Right cardiac atrium (tissue), 5 donors: ENCODE measurements at regions not wholly inside any gene's neighbourhood (a gene's known extent, or its start where the extent isn't known, plus 50 kb on each side); places are given as distances from the start of the nearest gene placed in this dataset.
A peak's percentile ranks its signal among the peaks of the same experiment; 100 is the strongest.
"Not testable (repeated sequence)": the region's sequence is repeated elsewhere in the genome, so short reads cannot be mapped to it uniquely, and the experiment has no call there.

ENCODE experiments used
- ATAC-seq, 2 donors: fragments of 200-7000 bp; cut with Tn5 transposase; one replicate each; pipeline versions ENCODE4 v1.8.0 to v1.9.1; 2020; ENCODE audit warnings: moderate library complexity in 2 of 2, mild to moderate bottlenecking in 1 of 2
- DNase-seq, 3 donors: peaks; one replicate each; pipeline ENCODE4 v3.0.0-alpha.2; 2020
- H3K27ac ChIP-seq: one replicate; pipeline ENCODE4 v1.5.1; 2013; ENCODE audit warnings: mild to moderate bottlenecking, low read length, control low read depth, moderate library complexity
- H3K27me3 ChIP-seq: one replicate; pipeline ENCODE4 v1.6.1; 2013; ENCODE audit not compliant: control insufficient read depth, insufficient read depth
- H3K4me1 ChIP-seq: one replicate; pipeline ENCODE4 v1.6.1; 2013; ENCODE audit warnings: low read length; ENCODE audit not compliant: control insufficient read depth, insufficient read depth
- H3K4me3 ChIP-seq: one replicate; pipeline ENCODE4 v1.5.1; 2013; ENCODE audit warnings: low read length, control low read depth
- H3K9me3 ChIP-seq: one replicate; pipeline ENCODE4 v1.6.1; 2013; ENCODE audit warnings: low read length; ENCODE audit not compliant: control insufficient read depth
- WGBS: extraction: QIAGEN DNeasy Blood & Tissue Kit; methylation state at CpG from one replicate; pipeline ENCODE4 v1.1.7; 2013; 5-methylcytosine and 5-hydroxymethylcytosine counted together
- intact Hi-C, 4 donors: fragments of 100-400 bp; cut with DNase I; formaldehyde crosslinking; loops; one replicate each; pipeline versions ENCODE4 v1.11.0 to v1.14.0; 2022 to 2023
- donor health status: healthy with polysubstance abuse.
- donor health status: DM: no; HTN: yes; CAD: no.
- donor health status: DM: no; HTN: no; CAD: no.
- donor health status: DM: no; HTN: yes; CAD: no; lungs with severe emphysema.
- donor health status: DM: yes; HTN: yes; CAD: no.

DNA sequence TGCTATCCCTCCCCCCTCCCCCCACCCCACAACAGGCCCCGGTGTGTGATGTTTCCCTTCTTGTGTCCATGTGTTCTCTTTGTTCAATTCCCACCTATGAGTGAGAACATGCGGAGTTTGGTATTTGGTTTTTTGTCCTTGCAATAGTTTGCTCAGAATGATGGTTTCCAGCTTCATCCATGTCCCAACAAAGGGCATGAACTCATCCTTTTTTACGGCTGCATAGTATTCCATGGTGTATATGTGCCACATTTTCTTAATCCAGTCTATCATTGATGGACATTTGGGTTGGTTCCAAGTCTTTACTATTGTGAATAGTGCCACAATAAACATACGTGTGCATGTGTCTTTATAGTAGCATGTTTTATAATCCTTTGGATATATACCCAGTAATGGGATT, 98.3 kb upstream of the DPH5 start:
- intact Hi-C loops, DNase-seq, H3K4me1 ChIP-seq, ATAC-seq, H3K27ac ChIP-seq, H3K4me3 ChIP-seq, H3K9me3 ChIP-seq, H3K27me3 ChIP-seq: not testable (repeated sequence)
- WGBS: 95% methylated on average over 4 of the region's 4 CpGs

DNA sequence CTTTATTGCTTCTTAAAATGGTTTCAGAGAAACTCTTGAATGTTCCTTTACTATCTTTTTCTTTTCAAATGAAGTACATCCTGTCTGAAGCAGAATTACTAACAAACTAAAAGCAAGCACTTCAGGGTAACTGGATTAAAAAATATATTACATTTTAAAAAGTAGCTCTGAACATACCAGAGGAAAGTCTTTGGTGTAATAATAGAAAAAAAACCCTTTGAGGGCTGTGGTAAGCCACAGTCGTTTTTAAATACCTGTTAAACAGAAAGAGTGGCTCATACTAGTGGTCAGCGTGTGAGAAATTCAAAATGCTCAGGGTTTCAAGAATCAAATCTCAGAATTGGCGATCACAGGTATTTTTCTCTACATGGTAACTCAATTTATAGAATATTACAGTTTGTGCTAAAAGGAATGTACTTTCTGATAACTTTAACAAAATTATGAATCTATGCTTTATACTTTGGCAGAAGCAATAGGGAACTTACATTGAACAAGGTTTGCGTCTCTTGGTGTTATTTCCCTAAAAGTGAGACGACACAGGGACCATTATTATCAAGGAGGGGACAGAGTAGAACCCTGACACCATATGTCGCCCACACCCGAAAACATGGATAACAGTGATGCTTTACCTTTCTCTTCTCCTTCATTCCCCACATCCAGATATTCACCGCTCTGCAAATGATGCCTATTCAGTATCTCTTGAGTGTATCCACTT, 97.0 kb upstream of the DPH5 start:
- 80% methylated on average over 8 of the region's 8 CpGs for WGBS
- no peaks in the 10 kb centered on the region for H3K27me3 ChIP-seq
- ATAC-seq (no peak), DNase-seq (no peak)
- intact Hi-C loops: no loop called here
- no peak overlapping the region for H3K27ac ChIP-seq
- H3K9me3 ChIP-seq: no peaks in the 10 kb centered on the region
- no peaks in the 10 kb centered on the region for H3K4me1 ChIP-seq
- no peak overlapping the region for H3K4me3 ChIP-seq

DNA sequence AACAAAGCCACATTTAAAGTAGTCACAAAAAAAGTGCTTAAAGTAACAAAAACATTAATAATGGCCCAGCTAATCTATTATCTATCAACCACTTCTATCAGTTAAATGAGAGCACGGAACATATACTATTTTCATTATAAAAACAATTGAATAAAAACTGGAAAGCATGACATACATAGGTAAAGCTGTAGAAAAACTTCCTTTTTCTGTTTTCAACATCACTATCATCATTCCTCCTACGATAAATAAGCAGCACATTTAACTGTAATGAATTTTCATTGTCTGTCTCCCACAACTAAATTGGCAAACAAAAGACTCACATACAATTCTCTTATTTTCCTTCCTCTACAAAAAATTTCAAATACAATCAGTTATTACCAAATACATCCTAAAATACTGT, 96.4 kb upstream of the DPH5 start:
- intact Hi-C loops: no loop called here
- Histone ChIP-seq H3K27ac (no peak overlapping the region), H3K27me3 (no peaks in the 10 kb centered on the region), H3K4me1 (no peaks in the 10 kb centered on the region), H3K4me3 (no peak overlapping the region), H3K9me3 (no peaks in the 10 kb centered on the region)
- 56% methylated on average over 2 of the region's 2 CpGs for WGBS
- DNase-seq (no peak), ATAC-seq (no peak)

DNA sequence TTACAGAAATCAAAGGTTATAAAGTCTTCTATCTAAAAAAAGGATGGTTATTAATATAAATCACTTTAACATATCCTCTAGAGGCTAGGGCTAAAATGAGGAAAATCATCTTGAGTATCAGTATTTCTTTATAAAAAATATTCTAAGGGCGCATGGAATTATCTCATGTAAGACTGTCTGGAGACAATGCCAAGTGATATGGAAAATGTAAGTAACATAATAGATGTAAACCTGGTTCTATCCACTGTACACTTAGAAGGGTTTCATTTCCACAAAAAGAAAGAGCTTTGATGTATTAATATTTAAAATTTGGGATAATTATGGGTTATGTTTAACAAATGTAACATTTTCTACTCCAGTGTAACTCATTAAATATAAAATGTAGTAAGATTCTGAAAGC, 95.9 kb upstream of the DPH5 start:
- Histone ChIP-seq H3K27ac (no peak overlapping the region), H3K9me3 (no peaks in the 10 kb centered on the region), H3K27me3 (no peaks in the 10 kb centered on the region), H3K4me3 (no peak overlapping the region), H3K4me1 (no peaks in the 10 kb centered on the region)
- ATAC-seq: no peak
- intact Hi-C loops: no loop called here
- DNase-seq: no peak
- 76% methylated on average over 1 of the region's 1 CpG for WGBS

DNA sequence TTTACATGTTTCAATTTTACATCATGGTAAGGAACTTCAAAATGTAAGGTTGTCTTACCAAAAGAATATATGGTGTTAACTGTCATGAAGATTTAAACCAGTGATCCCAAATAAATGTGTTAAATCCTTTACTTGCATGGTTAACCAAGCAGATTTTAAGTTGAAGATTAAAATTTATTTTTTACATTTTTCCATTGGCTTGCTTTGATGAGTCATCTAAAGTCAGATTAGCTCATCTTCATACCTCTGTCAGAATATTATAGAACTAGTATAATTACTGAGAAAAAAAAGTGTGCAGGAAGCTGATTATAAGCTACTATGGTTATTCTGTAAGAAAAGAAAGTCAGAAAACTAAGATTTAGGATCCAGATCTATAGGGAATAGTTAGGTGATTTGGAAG, 95.3 kb upstream of the DPH5 start:
- peaks cover 1% of the 10 kb centered on the region for H3K4me1 ChIP-seq
- no peak overlapping the region for H3K27ac ChIP-seq
- H3K9me3 ChIP-seq: no peaks in the 10 kb centered on the region
- DNase-seq (no peak), ATAC-seq (no peak)
- no peaks in the 10 kb centered on the region for H3K27me3 ChIP-seq
- intact Hi-C loops: no loop called here
- no peak overlapping the region for H3K4me3 ChIP-seq

DNA sequence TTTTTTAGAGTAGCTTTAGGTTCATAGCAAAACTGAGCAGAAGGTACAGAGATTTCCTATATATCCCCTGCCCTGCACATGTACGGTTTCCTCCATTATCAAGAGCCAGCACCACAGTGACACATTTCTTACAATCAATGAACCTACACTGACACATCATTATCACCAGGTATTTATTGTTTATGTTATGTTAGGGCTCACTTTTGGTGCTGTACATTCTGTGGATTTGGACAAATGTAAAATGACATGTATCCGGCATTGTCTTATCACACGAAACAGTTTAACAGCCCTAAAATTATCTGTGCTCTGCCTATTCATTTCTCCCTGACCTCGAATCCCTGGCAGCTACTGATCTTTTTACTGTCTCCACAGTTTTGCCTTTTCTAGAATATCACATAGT, 93.7 kb upstream of the DPH5 start:
- Histone ChIP-seq H3K4me3 (no peak overlapping the region), H3K27ac (no peak overlapping the region), H3K4me1 (peaks cover 2% of the 10 kb centered on the region), H3K9me3 (no peaks in the 10 kb centered on the region), H3K27me3 (no peaks in the 10 kb centered on the region)
- intact Hi-C loops: no loop called here
- 50% methylated on average over 4 of the region's 4 CpGs for WGBS
- ATAC-seq (no peak), DNase-seq (no peak)

DNA sequence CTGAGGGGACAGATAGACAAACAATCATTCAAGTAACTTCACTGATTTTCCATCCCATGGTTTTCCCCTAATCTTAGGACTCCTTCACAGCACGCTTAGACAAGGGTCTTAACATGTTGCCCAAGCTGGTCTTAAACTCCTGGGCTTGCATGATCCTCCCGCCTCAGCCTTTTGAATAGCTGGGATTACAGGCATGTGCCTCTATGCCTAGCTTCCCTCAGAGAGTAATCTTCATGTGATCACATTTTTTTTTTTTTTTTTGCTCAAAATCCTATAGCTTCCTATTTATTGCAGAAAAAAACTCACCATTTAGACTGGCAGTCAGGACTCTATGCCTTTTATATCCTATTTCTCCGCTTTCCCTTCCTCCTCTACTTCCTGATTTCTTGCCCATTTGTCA, 90.4 kb upstream of the DPH5 start:
- intact Hi-C loops: no loop called here
- H3K27ac ChIP-seq: no peak overlapping the region
- ATAC-seq: no peak
- H3K9me3 ChIP-seq: no peaks in the 10 kb centered on the region
- 84% methylated on average over 3 of the region's 3 CpGs for WGBS
- H3K4me3 ChIP-seq: no peak overlapping the region
- no peaks in the 10 kb centered on the region for H3K27me3 ChIP-seq
- DNase-seq: no peak
- H3K4me1 ChIP-seq: peaks cover 2% of the 10 kb centered on the region

DNA sequence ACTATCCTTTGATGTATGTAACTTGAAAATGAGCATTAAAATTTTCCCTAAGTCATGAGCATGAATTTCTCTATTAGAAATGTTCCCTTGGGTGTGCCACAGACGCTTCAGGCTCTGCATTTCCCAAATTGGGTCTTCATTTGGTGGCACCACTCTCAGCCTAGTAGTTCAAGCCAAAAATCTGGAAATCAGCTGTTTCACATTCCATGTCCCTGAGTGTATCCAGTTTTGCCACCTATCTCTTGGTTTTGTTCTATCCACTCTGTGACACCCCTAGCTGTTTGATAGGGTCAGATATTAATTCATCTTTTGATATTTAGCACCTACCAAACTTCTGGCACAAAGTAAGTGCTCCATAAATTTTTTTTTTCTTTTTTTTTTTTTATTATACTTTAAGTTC, 89.5 kb upstream of the DPH5 start:
- no peaks in the 10 kb centered on the region for H3K9me3 ChIP-seq
- H3K4me3 ChIP-seq: no peak overlapping the region
- intact Hi-C loops: no loop called here
- ATAC-seq (peak; percentile 51 to 78), DNase-seq (no peak)
- 54% methylated on average over 1 of the region's 1 CpG for WGBS
- H3K27ac ChIP-seq: no peak overlapping the region
- H3K27me3 ChIP-seq: no peaks in the 10 kb centered on the region
- H3K4me1 ChIP-seq: peaks cover 2% of the 10 kb centered on the region

DNA sequence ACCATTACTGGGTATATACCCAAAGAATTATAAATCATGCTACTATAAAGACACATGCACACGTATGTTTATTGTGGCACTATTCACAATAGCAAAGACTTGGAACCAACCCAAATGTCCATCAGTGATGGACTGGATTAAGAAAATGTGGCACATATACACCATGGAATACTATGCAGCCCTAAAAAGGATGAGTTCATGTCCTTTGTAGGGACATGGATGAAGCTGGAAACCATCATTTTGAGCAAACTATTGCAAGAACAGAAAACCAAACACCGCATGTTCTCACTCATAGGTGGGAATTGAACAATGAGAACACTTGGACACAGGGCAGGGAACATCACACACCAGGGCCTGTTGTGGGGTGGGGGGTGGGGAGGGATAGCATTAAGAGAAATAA, 88.5 kb upstream of the DPH5 start:
- H3K27ac ChIP-seq, ATAC-seq, H3K4me1 ChIP-seq, H3K4me3 ChIP-seq, DNase-seq, H3K27me3 ChIP-seq, H3K9me3 ChIP-seq, intact Hi-C loops: not testable (repeated sequence)
- 97% methylated on average over 2 of the region's 2 CpGs for WGBS

DNA sequence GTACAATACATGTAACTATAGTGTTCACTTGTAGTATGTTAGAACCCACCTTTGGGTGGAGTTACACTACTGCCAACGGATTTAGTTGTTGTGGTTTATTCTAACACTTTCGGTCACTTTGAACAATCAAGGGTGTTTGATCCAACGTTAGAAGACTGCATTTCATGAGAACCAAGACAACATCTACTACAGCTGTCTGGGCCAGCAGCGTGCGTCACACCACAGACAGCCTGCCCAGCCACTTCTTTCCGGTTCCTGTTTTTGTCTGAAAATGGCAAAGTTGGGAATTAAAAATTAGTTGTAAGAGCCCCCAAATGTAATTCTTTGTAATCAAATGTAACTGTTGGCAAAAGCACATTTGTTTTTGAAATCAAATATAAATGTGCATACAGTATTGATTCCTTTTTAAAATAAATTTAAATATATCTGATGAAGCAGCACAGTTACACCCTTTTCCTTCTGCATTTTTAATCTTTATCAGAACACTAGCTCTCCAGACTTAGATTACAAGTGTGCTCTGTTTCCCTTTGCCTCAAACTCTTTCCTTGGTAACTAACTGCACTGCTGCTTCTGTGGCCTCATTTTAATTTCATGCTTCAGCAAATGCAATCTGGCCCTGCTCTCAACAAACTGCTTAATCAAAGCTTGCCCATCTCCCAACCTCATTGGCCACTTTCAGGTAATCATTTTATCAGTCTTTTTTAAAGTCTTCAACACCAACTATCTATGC, 86.6 kb upstream of the DPH5 start:
- intact Hi-C loops: no loop called here
- ATAC-seq: peak; percentile 71 to 95

DNA sequence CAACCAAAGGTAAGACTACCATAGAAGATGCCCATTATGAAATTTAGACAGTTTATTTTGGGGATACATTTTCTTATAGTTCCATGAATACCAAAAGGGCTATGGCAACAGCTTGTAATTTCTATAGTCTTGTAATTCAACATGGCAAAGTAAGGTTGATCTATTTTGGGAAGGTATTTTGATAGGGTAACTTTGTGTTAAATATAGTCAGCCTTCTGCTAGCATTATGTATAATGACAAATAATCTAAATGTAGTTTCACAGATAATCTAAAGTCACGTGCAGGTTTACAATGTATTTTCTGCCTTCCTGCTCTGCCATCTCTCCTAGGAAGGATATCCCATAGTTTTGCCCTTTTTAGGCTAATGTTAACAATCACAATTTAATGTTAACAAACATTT, 85.9 kb upstream of the DPH5 start:
- Histone ChIP-seq H3K27me3 (no peaks in the 10 kb centered on the region), H3K9me3 (no peaks in the 10 kb centered on the region), H3K4me1 (peaks cover 2% of the 10 kb centered on the region), H3K27ac (no peak overlapping the region), H3K4me3 (no peak overlapping the region)
- DNase-seq (no peak), ATAC-seq (no peak)
- WGBS: 49% methylated on average over 1 of the region's 1 CpG
- intact Hi-C loops: no loop called here

More for the DNA sequence above, 86.6 kb upstream of the DPH5 start:
- Histone ChIP-seq H3K9me3 (no peaks in the 10 kb centered on the region), H3K27ac (peak overlapping the region; percentile 85), H3K4me3 (no peak overlapping the region), H3K4me1 (peaks cover 2% of the 10 kb centered on the region), H3K27me3 (no peaks in the 10 kb centered on the region)
- DNase-seq: peak; percentile 65 to 84 (median 83)
- WGBS: 29% methylated on average over 6 of the region's 6 CpGs
